UCSD-AML1 (cell line): ENCODE measurements at regions not wholly inside any gene's neighbourhood (a gene's known extent, or its start where the extent isn't known, plus 50 kb on each side); places are given as distances from the start of the nearest gene placed in this dataset.

Experiments
- DNase-seq: peaks from one replicate; lab custom pipeline; 2025; ENCODE audit not compliant: unreplicated experiment; lab: John Stamatoyannopoulos, UW

DNA sequence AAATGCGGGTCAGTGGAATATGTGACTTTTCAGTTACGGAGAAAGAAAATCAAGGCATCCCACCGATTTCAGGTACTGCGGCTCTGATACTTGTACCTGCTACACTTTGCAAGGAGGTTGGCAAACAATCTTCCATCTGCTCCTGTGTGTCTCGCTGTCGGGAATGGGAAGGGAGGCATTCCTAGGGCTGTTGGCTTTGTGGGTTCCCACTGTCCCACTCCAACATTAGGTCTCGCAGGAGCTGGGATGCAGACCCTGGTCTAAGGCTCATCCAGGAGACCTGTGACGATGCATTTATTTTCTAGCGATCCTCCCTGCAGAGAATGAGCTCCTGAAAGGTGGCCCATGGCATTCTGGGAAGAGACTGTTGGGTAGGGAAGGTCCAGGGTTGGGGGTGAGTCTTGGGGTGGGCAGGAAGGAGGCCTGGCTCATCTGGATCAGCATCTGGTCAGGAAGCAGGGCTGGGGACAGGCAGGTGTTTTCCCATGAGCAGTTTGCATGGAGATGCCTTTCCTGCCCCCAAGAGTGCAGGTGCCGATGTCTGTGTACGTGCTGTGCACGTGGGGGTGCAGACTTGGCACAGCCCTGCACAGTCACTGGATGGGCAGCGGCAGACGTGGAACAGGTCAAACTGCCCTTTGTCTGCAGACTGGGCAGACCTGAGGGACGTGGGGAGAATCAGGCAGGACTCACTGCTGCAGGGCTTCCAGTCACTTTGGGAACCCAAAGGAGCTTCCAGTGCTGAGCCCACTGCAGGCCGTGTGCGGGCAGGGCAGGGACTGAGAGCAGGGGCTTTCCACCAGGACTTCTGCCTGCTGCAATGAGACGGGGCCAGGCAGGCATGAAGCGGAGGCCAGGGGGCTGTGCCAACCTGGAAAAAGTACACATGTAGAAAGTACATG lies 152.4 kb downstream of the TEX29 start:
- DNase-seq: no peak

DNA sequence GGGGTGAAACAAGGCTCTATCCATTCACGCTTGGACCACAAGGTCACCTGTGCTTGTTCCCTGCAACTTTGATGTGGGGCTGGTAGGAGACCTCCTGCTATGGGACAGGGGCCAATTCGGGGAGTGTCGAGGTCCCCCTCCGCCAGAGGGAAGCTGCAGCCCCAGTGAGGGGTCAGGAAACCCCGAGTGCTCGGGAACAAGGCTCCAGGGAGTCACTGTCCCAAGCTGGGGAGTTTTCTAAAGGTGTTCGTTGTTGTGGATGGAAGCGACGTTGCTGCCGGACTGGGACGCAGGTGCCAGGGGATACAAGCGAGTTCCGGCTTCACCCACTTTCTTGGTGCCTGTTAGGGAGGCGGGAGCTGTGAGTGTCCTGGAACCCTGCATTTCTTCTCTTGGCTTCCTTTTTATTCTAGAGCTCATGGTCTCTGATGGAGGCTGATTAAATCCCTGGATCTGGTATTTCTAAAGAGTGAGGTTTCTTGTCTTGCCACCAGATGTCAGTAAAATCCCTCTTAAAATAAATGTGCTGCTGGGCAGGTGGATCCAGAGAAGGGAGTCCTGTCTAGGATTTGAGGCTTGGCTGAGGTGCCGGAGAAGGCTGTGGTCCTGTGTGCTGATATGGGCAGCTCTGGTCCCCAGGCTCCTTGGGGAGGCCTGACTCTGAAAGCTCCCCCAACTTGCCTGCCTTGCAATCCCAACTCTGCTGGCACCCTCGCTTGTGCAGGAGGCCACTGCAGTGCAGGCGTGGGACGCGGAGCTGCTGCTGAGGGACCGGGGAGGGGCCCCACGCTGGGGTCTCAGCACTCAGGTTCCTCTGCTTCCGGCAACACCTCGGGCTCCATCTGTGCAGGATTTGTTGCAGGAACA lies 153.9 kb downstream of the TEX29 start:
- no peak for DNase-seq

DNA sequence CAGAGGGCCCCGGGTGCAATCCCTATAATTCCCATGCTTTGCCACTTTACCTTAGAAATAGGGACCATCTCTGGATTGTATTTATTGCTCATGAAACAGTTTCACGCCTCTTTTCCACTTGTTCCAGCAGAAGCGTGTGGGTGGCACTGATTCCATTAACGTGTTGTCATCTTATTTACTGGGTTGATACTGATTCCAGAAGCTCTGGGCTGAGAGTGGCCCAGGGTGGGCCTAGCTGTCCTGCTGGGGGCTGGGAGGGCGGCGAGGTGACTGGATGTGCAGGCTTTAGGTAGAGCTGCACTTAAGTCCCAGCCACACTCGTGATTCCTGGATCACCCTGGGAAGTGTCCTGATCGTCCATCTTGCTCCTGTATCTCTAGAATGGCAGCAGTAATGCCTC lies 155.0 kb downstream of the TEX29 start:
- DNase-seq: no peak

DNA sequence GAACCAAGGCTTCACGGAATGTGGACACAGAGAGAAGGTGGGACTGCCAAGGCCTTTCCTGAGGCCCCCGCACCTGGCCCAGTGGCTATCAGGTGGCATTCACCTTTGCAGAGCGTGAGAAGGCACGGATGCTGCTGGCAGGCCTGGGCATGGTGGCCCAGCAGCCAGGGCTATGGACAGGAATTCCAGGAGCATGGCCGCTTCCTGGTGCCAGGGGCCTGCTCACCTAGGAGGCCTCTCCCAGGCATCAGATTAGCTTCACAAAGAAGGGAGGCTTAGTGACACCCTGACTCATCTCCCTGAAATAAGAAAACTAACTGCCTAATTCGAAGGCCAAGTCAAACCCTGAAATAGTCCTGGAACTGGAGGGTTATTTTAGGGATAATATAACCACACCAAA lies 155.8 kb downstream of the TEX29 start:
- no peak for DNase-seq

DNA sequence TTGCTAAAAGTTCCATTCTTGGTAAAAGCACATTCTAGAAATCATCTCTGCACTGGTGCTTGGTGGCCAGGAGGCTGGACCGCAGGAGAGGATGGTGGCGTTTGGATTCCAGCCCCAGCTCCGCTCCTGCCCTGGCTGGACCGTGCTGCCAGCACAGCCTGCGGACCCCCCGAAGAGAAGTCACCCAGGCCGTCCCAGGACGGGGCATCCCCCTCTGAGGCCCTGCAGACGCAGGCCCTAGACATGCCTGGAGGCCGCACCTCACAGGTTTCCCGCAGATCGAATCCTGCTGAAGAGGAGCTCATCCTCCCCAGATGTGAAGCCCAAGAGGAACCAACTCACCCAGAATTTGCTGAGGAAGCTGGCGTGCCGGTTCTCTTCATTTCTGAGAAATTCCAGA lies 159.0 kb downstream of the TEX29 start:
- DNase-seq: no peak

DNA sequence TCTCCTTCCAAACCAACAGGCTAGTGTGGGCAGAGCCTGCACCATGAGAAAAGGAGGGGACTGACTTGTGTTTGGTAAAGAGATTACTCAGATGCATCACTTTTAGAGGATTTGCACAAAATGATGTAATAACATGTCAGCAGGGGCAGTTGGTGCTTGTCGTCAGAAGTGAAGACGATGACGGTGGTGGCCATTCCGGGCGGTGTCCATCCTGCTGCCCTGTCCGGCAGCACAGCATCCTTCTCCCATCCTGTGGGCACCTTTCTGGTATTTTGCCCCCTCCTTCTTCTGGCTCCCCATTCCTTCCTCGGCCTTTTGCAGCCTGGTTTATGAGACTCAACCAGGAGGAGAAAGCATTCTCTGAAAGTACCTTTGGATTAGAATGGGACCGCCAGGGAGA lies 160.1 kb downstream of the TEX29 start:
- DNase-seq: no peak

DNA sequence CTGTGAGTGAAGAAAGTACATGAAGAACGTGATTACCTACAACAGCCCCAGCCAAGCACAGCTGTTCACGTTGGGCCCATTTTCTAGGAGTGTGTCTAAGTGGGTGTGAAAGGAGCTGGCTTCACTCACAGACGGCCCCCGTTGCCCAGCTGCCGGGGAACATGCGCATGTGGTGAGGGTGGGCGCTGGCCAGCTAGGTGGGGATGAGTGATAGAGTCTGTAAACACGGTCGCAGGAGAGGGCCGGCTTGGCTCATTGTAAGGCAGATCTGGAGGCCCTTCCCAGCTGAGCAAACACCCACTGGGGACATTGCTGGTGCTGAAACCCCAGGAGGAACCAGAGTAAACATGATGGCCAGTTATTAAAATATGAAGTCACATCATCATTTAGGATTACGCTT lies 160.5 kb downstream of the TEX29 start:
- no peak for DNase-seq

DNA sequence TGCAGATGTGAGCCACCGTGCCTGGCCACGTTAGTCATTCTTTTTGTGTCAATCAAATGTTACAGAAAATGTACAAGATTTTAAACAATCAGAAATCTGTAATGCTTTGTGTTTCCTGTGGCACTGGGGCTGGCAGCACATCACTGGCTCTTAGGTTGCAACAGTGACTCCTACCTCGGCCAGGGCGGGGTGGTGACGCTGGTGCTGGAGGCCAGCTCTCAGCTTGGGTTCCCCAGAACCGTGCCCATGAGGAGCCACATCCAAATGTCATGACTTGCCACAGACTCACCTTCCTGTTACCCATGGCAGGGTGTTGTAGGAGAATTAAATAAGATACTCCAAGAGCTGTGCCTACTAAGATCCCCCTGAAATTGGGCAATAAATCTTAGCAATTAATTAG lies 161.7 kb downstream of the TEX29 start:
- DNase-seq: no peak

DNA sequence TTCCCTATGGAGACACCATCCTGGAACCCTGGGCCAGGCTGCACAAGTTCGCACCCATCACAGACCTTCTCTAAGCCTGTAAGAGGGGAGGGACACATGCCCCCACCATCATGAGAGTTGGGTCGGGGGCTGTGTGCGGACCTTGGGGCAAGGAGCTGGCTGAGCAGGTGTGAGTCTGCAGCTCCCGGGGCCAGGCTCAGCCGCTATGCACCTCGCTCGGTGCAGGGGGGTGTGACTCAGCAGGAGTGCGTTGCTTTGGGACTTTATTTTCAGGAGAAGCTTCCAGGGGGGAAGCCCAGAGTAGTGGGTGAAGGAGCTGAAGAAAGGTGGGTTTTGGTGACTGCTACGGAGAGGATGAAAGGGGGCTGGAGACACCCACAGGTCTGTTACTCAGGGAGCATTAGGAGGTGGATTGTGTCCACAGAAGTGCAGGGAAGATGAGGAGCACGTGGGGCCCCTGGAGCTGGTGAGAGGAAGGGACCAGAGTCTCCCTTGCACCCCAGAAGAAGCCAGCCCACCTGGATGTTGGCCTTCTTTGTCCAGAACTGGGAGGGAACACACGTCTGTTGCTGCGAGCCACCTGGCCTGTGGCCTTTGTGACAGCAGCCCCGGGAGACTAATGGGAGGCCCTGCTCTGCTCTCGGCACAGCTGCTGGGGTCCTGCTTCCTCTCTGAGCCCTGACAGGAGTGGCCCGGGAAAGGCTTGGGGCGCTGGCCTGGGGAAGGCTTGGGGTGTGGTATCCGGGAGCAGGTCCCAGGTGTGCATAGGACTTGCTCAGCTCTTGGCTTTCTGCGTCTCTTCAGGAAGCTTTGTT lies 162.6 kb downstream of the TEX29 start:
- no peak for DNase-seq

DNA sequence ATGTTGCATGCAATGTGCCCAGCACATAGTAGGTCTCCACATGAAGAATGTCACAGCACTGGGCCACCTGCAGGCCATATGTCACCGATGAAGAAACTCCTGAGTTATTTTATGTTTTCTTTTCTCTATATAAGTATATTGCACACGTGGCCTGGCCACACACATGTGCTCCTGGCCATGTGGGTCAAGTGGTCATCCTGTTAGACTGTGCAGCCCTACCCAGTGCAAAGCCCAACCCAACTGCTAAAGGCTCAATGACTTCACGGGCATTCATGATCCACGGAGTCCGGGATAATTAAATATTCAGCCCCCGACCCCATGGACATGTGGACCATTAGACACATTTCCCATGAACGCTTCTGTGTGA lies 163.2 kb downstream of the TEX29 start:
- no peak for DNase-seq

DNA sequence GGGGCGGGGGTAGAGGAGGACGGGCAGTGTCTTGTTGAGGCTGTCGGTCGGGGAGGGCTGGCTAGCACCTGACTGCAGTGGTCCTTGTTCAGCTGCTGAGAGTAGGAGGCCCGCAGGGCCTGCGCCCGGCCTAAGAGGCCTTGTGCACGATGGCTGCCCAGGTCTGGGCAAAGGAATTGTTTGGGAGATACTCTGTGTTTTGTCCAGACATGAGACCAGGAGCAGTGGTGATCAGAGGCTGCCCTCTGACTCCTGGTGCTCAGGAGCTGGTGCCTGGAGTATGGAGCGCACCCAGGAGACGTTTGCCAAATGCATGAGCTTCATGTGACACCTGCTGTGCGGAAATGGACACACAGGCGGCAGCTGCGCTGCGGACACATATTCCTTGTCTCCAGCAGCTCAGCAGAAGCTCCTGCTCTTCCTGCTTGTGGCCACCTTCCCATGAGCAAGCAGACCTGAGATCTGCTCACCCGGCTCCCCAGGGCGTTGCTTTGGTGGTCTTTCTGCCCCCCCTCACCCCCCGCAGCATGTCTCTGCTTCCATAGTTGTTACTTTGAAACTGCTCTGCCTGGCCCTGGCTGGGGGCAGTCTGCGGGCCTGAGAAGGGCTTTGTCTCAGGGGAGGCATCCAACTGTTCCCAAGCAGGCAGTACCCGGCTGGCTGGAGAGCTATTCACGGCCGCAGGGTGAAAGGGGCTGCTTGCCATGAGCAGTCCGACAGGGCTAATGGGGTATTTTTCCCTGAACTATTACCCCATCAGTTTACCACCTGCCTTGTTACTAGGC lies 163.9 kb downstream of the TEX29 start:
- DNase-seq: no peak

DNA sequence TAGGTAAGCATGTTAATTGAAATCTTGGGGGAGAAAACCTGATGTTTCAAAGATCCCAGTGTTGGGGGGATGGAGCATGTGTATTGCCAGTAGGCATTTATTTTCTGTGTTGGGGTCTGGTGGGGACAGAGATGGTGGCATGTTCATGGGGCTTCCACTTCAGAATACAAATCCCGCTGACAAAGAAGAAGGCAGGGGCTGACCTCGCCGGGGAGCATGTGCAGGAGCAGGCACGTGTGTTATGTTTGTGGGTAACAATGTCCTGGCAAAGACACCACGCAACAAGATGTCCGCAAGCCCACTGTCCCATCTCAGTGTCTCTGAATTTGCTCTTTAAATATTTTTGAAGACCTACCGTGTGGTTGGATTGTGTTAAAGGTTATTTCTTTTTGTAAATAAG lies 164.5 kb downstream of the TEX29 start:
- no peak for DNase-seq

DNA sequence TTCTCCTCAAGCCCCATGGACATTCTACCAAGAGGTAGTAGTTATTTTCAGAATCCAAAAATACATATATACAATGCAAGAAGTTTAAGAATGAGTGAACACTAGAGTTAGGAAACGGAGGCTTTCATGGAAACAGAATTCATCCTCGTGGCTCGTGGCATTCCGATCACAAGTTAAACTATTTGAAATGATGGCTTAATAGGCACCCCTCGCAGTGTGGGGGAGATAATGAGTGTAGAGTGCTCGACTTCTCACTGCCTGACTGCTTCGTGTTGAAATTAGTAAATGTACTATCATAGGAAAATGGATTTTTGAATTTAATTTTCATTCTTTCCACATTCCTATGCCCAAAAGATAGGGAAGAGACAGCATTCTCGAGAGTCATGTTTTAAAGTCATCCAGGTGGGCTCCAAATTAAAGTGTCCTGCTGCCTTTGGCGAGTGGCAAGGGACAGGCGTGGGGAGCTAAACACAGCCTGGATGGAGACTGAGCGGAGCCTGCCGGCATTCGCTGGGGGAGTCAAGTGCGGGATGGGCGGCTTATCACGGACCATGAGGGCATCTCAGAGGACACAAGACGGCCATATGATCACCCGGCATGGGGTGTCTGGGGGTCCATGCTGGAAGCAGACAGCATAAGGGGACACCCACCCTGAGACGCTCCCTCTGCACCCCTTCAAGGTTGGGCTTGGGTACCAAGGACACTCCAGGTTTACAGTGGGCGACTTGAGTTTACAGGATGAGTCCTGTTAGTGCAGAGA lies 165.2 kb downstream of the TEX29 start:
- no peak for DNase-seq

DNA sequence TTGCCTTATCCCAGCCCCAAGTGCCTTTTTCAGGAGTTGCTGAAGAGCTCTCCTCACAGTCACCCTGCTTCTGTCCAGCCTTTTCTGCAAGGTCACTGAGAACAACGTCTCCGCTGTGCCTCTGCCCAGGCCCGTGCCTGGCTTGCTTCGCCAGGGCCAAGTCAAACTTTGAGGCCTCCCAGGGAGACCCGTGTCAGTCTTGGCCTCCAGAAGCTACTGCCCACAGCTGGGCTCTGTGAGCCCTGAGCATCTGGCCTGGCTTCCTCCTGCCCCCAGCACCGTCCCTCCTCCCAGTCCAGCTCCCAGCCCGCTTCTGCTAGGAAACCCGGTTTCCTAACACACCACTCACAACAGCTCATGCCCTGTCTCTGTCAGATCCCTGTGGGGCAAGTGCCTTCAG lies 165.9 kb downstream of the TEX29 start:
- DNase-seq: no peak

DNA sequence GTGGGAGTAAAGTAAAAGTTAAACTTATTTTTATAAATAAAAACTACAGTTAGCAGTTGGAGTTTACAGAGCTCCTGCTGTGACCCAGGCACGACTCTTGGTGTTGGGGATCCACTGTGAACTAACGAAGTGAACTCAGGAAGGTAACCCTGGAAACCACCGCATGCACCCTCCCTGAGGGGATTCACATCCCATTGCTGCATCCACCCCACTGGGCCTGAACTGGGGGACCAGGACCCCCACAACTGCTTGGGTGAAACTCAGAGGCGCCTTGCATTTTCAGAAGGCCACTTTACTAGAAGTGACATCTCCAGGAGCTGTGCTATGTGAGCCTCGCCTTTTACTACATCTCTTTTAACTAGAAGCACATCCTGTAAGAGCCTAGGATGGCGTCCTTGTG lies 166.4 kb downstream of the TEX29 start:
- DNase-seq: no peak

DNA sequence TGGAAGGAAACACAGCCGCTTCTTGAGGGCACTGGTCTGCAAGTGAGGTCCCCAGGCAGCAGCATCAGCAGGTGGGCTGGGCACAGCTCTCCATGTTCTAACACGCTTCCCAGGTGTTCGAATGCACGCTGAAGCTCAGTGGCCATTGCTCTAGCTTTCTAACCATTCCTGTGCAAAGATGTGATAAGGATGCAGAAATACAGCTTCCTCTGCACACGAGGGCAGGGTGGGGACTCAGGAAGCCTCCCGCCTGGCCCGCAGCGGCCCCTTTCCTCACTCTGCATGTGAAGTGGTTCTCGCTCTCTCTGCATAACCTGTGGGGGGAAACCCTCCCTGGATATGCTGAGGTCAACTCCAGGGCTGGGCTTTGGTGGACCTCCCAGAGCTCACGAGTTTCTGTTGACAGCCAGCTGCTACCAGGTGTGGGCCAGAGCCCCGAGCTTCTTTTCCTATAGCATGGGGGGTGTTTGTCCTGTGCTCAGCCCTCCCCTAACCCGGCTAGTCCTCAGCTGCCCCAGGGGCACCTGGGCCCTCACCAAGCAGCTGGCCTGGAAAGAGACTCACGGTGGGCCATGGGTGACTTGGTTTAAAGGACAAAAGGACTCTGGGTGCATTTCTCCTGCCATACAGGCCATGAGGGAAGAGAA lies 168.2 kb downstream of the TEX29 start:
- DNase-seq: no peak

DNA sequence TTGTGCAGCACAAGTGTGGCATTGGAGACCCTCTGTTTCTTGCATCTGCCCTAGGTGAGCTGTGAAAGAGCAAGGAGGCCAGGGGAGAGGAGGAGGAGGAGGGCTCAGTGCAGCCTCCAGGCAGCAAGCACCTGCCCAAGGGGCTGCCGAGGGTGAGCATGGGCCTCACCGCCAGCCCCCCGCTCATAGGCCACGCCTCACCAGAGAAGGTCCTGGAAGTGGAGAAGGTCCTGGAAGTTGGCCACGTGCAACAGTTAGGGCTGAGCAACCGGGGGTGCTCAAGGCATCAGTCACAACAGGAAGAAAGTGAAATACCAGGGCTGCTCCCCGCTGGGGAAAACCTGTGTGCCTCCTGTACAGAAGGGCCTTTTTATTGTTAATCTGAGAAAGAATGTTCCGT lies 168.9 kb downstream of the TEX29 start:
- DNase-seq: no peak

DNA sequence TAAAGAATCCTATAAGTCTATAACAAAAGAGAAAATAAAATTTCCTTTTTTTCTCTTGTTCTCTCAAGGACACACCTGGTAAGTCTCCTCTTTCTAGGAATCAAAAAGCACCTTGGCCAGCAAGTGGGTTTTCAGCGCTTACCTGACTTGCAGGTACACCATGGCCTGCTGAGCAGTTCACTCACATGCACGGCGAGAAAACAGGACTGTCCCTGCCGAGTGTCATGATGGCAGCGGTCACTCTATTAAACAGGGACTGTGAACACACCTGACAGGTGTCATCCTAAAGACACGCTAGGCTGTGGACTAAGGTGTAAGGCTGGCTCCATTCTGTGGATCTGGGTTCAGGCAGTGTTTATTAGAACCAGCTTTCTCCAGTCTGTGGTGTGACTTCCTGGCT lies 170.2 kb downstream of the TEX29 start:
- no peak for DNase-seq

DNA sequence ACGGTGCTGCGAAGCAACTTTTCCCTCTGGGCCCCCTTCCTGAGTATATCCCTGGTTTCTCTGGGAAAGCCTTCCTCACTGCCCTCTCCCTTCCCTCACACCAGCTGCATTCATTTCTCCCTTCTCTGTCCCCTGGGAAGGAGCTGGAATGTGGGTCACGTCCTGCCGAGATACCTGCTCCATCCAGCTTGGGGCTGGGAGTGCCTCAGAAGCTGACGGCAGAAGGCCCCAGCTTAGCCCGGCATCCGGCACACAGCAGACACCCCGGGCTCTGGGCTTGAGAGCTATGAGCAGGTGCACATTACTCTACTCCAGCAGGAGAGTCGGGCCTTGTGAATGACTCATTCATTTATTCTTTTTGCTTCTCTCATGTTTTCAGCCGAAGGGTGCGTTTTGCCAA lies 170.6 kb downstream of the TEX29 start:
- no peak for DNase-seq
